Uterus (tissue), 3 donors: ENCODE measurements at regions not wholly inside any gene's neighbourhood (a gene's known extent, or its start where the extent isn't known, plus 50 kb on each side); places are given as distances from the start of the nearest gene placed in this dataset.

Experiments used
- DNase-seq, 2 donors: peaks; one replicate each; pipeline ENCODE4 v3.0.0-alpha.2; 2019 to 2020
- H3K27ac ChIP-seq, 2 donors: fragments of 200-600 bp; sonication (generic); 1 replicate in 1 of 2; 2 replicates in 1 of 2; pipeline ENCODE4 v1.5.1; 2016 to 2018
- H3K27me3 ChIP-seq, 2 donors: fragments of 200-600 bp; sonication (generic); one replicate each; pipeline ENCODE4 v1.5.1; 2018 to 2019; ENCODE audit warnings: control low read depth in 1 of 2
- H3K36me3 ChIP-seq, 2 donors: fragments of 200-600 bp; sonication (generic); one replicate each; pipeline ENCODE4 v1.5.1; 2019; ENCODE audit warnings: control low read depth in 1 of 2
- H3K4me1 ChIP-seq, 2 donors: fragments of 200-600 bp; sonication (generic); one replicate each; pipeline ENCODE4 v1.5.1; 2018 to 2019; ENCODE audit warnings: control low read depth in 1 of 2
- H3K4me3 ChIP-seq, 2 donors: fragments of 200-600 bp; sonication (generic); 1 replicate in 1 of 2; 2 replicates in 1 of 2; pipeline ENCODE4 v1.5.1; 2018 to 2019; ENCODE audit warnings: mild to moderate bottlenecking in 1 of 2
- H3K9me3 ChIP-seq, 2 donors: fragments of 200-600 bp; sonication (generic); one replicate each; pipeline ENCODE4 v1.5.1; 2019; ENCODE audit warnings: control low read depth in 1 of 2
- CTCF ChIP-seq, 4 experiments: fragments of 200-600 bp in 2 of 4; fragments of 450-650 bp in 2 of 4; sonication (generic) in 2 of 4; IDR thresholded peaks; one replicate each; pipeline ENCODE4 v1.5.1; 2016 to 2019; ENCODE audit warnings: antibody characterized with exemption in 4 of 4, mild to moderate bottlenecking in 2 of 4, moderate library complexity in 1 of 4
- POLR2A ChIP-seq, 2 donors: fragments of 450-650 bp; IDR thresholded peaks; one replicate each; pipeline ENCODE4 v1.6.1; 2016; ENCODE audit warnings: antibody characterized with exemption in 2 of 2, mild to moderate bottlenecking in 1 of 2, moderate library complexity in 1 of 2
- intact Hi-C: fragments of 100-400 bp; cut with DNase I; formaldehyde crosslinking; loops from one replicate; pipeline ENCODE4 v1.15.1; 2023; ENCODE audit warnings: low total_unique reads
- donor health status: DM: yes; HTN: yes; CAD: no.

- intact Hi-C loops = no loop called here
- Histone ChIP-seq H3K27me3 (no peaks in the 10 kb centered on the region), H3K36me3 (no peaks in the 10 kb centered on the region), H3K27ac (no peak overlapping the region), H3K9me3 (no peaks in the 10 kb centered on the region), H3K4me3 (no peak overlapping the region), H3K4me1 (no peaks in the 10 kb centered on the region)
- no peak for DNase-seq
- no peak for TF ChIP-seq CTCF (IDR thresholded peaks at IDR 0.05)
- TF ChIP-seq POLR2A (IDR thresholded peaks at IDR 0.05) = no peak
These were observed 74.2 kb upstream of the MS4A8 start for GRCh38 chr11:60625262-60625661.

GRCh38 chr11:60629399-60629798 lies 70.0 kb upstream of the MS4A8 start:
- no peak for DNase-seq
- TF ChIP-seq CTCF (IDR thresholded peaks at IDR 0.05) (no peak), POLR2A (IDR thresholded peaks at IDR 0.05) (no peak)
- Histone ChIP-seq H3K9me3 (no peaks in the 10 kb centered on the region), H3K4me3 (no peak overlapping the region), H3K4me1 (no peaks in the 10 kb centered on the region), H3K27me3 (no peaks in the 10 kb centered on the region), H3K36me3 (no peaks in the 10 kb centered on the region), H3K27ac (no peak overlapping the region)
- intact Hi-C loops = no loop called here

- Histone ChIP-seq H3K4me1 (no peaks in the 10 kb centered on the region), H3K27me3 (no peaks in the 10 kb centered on the region), H3K9me3 (no peaks in the 10 kb centered on the region), H3K36me3 (no peaks in the 10 kb centered on the region), H3K27ac (no peak overlapping the region), H3K4me3 (no peak overlapping the region)
- intact Hi-C loops = no loop called here
- TF ChIP-seq POLR2A (IDR thresholded peaks at IDR 0.05) (no peak), CTCF (IDR thresholded peaks at IDR 0.05) (no peak)
- no peak for DNase-seq
These were observed 67.5 kb upstream of the MS4A8 start for GRCh38 chr11:60631944-60632343.

- no peak for DNase-seq
- intact Hi-C loops = no loop called here
- TF ChIP-seq POLR2A (IDR thresholded peaks at IDR 0.05) (no peak), CTCF (IDR thresholded peaks at IDR 0.05) (no peak)
These were observed 65.8 kb upstream of the MS4A8 start for GRCh38 chr11:60633645-60634044.

GRCh38 chr11:60634126-60634525 lies 65.3 kb upstream of the MS4A8 start:
- no peak overlapping the region for H3K27ac ChIP-seq
- DNase-seq = no peak
- no peaks in the 10 kb centered on the region for H3K27me3 ChIP-seq
- TF ChIP-seq POLR2A (IDR thresholded peaks at IDR 0.05) = no peak
- no peak for TF ChIP-seq CTCF (IDR thresholded peaks at IDR 0.05)
- no peaks in the 10 kb centered on the region for H3K36me3 ChIP-seq
- H3K4me3 ChIP-seq = no peak overlapping the region
- no peaks in the 10 kb centered on the region for H3K9me3 ChIP-seq
- H3K4me1 ChIP-seq = no peaks in the 10 kb centered on the region
- intact Hi-C loops = no loop called here

More at GRCh38 chr11:60633645-60634044, 65.8 kb upstream of the MS4A8 start:
- Histone ChIP-seq H3K36me3 (no peaks in the 10 kb centered on the region), H3K4me1 (no peaks in the 10 kb centered on the region), H3K27ac (no peak overlapping the region), H3K4me3 (no peak overlapping the region), H3K9me3 (no peaks in the 10 kb centered on the region), H3K27me3 (no peaks in the 10 kb centered on the region)
